ENCODE measurements at regions not wholly inside any gene's neighbourhood (a gene's known extent, or its start where the extent isn't known, plus 50 kb on each side); places are given as distances from the start of the nearest gene placed in this dataset.

- TF ChIP-seq, protein P1, sequence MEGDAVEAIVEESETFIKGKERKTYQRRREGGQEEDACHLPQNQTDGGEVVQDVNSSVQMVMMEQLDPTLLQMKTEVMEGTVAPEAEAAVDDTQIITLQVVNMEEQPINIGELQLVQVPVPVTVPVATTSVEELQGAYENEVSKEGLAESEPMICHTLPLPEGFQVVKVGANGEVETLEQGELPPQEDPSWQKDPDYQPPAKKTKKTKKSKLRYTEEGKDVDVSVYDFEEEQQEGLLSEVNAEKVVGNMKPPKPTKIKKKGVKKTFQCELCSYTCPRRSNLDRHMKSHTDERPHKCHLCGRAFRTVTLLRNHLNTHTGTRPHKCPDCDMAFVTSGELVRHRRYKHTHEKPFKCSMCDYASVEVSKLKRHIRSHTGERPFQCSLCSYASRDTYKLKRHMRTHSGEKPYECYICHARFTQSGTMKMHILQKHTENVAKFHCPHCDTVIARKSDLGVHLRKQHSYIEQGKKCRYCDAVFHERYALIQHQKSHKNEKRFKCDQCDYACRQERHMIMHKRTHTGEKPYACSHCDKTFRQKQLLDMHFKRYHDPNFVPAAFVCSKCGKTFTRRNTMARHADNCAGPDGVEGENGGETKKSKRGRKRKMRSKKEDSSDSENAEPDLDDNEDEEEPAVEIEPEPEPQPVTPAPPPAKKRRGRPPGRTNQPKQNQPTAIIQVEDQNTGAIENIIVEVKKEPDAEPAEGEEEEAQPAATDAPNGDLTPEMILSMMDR (conservative IDR thresholded peaks at IDR 0.05), result peak; percentile 67
- TF ChIP-seq ZFX (IDR thresholded peaks at IDR 0.05), result no peak
These were observed 76.3 kb upstream of the GLS start for GRCh38 chr2:190804182-190804795.
